T47D (cell line): ENCODE measurements at regions not wholly inside any gene's neighbourhood (a gene's known extent, or its start where the extent isn't known, plus 50 kb on each side); places are given as distances from the start of the nearest gene placed in this dataset.

Experiments
- DNase-seq, 2 experiments: peaks; one replicate each; pipeline versions ENCODE4 v3.0.0 to v3.0.0-alpha.2; 2011 to 2012; ENCODE audit warnings: low read depth in 1 of 2, low spot score in 1 of 2
- JUND ChIP-seq: IDR thresholded peaks from 2 replicates; pipeline ENCODE4 v1.6.1; 2012; ENCODE audit warnings: low read depth
- in situ Hi-C: cut with HindIII; loops from 2 replicates; pipeline ENCODE4 v1.10.0; 2016; ENCODE audit warnings: low sequenced_read_pairs, low pct_unique_long_range_greater_than_20kb

DNA sequence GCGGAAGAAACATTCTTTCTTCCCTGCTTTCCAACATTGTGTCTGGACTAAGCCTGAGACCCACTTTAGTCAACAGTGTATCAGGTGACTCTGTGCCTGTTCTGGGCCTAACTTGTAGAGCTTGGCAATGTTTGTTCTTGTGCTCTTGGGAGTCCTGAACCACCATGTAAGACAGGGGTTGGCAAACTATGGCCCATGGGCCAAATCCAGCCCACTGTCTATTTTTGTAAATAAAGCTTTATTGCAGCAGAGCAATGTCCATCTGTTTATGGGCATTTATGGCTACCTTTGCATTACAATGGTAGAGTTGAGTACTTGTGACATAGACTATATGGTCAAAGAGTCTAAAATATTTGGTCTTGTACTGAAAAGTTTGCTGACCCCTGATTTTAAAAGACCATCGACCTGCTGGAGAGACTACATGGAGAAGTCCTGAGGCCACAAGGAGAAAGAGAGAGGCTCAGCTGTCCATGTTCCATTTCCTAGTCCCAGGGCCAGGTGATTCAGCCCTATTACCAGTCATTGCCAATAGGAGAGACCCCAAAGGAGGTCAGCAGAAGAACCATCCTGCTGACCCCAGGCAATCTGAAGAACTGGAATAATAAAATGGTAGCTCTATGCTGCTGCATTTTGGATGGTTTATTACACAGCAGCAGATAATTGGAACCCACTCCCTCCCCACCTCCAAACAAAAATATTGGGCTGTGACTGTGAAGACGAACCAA lies 211.3 kb downstream of the AUH start:
- no peak for DNase-seq
- no peak for TF ChIP-seq JUND
- in situ Hi-C loops: no loop called here

DNA sequence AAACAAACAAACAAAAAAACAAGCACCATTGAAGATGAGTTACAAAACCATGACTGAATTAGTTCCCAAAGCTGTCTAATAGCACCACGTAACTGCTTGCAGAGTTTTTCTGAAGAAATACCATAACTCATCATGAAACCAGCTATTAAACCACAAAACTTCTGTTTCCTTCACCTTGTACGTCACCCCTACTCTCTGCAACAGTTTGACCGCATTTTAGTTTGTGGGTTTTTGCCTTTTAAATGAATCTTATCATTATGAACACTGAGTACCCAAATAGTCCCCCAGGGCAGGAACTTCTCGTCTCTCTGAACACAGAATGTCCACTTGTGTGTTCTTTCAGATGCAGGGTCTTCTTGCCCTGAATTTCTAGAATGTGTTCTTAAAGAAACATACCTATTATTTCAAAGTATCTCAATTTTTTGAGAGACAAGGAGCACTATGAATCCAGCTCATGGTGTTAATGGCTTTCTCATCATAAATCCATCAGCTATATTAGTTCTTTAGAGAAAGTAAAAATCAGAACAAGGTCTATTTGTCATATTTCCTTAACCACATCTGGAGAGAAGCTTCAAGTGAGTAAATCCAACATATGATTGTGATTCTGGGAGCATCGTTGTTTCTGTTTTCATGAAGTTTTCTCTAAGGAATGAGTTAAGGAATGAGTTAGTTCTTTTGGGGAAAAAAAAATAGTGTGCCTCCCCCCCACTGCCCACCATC lies 210.6 kb downstream of the AUH start:
- in situ Hi-C loops: no loop called here
- DNase-seq: no peak
- TF ChIP-seq JUND: no peak

DNA sequence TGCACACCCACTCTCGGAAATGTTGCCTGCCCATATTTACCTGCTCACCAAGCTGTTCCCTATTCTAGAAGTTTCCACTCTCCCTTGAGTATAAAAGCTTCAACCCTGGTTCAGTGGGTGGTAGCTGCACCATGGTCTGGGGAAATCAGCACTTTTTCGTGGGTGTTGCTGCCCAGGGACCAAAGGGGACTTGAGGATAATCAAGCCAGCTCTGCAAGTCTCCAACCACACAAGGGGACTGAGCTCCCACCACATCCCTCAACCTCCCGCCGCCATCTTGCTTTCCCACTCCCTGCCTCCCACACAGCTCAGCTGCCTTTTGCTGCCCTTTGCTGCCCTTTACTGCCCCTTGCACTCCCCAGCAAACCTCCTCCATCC lies 210.0 kb downstream of the AUH start:
- no peak for TF ChIP-seq JUND
- no peak for DNase-seq
- in situ Hi-C loops: no loop called here

DNA sequence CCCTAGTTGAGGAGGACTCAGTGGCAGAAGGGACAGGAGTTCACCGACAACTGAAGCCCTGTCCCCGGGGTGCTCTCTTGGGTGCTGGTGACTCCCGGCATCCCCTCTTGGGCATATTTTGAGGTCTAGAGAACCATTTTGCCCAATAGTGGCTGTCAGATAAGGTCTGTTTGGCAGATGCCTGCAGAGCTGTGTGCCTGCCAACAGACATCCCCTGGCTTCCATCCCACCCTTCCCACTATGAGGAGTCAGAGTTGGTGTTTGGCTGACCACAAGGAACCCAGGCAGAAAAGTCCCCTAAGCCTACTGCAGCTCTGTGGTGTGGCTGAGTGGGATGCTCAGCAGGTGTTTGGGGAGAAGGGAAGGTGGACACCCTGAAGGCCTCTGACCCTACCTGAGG lies 207.0 kb downstream of the AUH start:
- DNase-seq: no peak
- in situ Hi-C loops: no loop called here
- TF ChIP-seq JUND: no peak

DNA sequence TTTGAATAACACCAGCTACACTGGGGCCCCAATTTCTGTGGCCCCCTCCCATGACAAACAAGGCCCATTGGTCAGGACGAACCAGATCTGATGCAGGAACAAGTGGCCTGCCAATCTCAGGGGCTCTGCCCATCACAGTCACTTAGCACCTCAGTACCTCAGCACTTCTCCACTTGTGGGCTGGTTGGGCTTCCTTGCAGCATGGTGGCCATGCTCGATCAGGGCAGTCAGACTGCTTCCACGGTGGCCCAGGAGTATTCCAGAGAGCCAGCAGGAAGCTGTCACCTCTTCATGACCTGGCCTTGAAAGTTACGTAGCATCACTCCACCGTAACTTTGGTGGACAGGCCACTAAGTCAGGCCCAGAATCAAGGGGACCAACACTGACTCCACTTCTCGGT lies 206.5 kb downstream of the AUH start:
- TF ChIP-seq JUND: no peak
- no peak for DNase-seq
- in situ Hi-C loops: no loop called here

DNA sequence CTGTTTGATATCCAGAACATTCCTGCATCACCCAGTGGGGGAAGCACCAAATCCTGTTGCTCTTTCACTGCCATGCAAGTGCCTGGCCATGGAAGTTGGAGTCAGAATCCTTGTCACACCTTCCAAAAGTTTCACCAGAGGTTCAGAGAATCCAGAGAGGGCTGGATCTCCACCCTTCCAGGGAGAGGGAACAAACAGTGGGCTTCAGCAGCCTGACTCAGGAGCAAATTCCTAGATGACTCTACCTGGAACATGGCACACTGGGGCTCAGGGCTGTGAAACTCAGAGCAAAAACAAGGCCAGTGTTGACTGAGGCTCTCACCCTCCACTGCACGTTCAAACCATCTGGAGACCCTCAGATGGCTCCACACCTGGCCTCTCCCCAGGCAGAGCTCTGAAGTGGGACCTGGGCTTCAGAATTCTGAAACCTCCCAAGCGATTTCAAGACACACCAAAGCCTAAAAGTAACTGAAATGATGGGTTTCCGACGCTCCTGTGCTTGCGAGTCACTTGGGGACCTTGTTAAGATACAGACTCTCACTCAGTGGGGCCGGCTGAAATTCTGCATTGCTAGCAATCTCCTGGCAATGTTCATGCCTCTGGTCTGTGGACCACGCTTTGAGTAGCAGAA lies 205.9 kb downstream of the AUH start:
- no peak for DNase-seq
- TF ChIP-seq JUND: no peak
- in situ Hi-C loops: no loop called here

DNA sequence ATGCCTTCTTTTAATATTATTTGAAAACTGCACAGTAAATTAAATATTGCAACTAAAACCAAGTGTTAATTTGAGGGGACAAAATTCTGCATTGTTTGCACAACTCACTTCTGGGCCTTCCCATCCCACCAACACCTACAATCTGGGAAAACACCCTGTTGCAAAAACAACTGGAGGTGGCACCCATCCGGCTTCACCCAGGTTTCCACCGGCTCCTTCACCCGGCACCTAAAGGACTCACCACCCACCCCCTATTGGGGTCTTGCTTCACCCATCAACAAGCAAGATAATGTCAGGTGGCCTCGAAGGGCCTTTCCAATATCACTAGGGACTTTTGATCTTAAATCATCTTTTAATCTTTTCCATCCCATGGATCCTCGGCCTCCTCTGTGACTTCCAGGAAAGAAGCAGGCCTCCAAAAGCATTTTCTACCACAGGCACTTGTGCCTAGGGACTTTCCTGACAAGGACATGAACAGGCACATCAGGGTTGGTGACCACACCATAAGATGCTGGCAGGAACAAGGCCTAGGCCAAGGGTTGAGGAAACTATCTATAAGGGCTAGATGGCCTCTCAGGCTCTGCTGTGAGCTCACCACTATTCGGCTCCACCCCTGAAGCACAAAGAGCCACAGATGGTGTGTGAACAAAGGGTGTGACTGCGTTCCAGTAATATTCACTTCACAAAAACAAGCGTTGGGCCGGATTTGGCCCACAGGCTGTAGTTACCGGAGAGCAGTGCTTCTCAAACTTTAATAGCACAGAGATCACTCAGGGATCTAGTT lies 205.1 kb downstream of the AUH start:
- TF ChIP-seq JUND: no peak
- in situ Hi-C loops: no loop called here
- no peak for DNase-seq

DNA sequence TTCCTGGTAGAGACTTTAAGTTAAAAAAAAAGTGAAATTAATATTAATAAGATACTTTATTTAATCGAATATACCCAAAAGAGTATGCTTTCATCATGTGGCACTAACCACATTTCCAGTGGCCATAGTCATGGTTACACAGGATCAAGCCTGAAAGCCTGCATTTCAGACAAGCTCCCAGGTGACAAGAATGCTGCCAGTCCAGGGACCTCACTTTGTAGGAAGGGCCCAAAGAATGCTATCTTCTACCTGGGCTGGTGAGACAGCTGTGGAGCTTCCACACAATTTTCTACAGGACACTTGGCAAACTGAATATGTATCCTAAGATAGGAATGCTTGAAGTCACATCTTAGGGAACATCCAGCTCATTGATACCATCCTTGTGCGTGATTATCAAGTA lies 203.8 kb downstream of the AUH start:
- in situ Hi-C loops: no loop called here
- no peak for DNase-seq
- no peak for TF ChIP-seq JUND

DNA sequence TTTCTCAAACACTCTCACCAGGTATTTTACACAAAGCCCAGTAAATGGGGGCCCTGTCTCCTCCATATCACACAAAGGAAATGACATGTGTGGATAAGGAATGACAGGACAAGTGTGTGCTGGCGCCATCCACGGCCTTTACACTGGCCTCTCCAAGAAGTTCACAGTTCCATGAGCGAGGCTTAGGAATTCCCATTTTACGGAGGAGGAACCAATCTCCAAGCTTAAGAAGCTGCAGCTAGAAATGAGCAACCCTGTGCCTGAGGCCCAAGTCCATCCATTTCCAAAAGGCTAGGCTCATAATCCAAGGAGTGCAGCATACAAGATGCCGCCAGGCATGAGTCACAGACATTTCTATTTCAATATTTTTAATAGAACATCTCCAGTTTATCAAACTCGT lies 203.4 kb downstream of the AUH start:
- in situ Hi-C loops: no loop called here
- no peak for TF ChIP-seq JUND
- DNase-seq: no peak

DNA sequence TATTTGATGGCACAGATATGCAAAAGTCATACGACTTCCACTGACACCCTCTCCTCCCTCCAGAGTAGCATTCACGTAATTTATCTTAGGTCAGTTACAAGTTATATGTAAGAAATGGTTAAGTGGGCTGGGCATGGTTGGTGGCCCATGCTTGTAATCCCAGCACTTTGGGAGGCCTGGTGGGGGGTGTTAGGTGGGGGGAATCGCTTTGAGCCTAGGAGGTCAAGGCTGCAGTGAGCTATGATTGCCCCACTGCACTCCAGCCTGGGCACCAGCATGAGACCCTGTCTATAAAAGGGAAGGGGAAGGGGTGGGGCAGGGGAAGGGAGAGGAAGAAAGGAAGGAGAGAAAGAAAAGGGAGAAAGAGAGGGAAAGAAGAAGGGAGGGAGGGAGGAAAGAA lies 202.8 kb downstream of the AUH start:
- TF ChIP-seq JUND: no peak
- DNase-seq: no peak
- in situ Hi-C loops: no loop called here

DNA sequence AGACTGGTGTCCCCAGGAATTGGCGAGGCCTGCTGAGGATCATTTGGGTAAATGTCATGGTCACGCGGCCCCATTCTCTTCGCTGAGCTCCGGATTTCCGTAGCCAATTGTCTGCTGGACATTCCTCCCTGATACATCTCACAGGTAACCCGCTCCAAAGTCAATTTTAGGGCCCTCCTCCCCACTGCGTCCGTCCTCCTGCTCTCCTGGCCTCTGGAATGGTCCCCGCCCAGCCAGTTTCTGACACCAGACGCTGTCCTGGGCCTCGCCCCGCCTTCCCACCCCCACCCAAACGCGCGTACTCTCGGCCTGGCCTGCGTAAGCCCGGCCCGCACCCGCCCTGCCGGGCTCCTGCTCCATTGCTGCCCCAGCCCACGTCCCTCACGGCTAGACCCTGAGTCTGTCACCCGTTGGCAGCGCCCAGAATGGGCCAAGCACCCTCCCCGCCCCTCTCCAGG lies 202.0 kb downstream of the AUH start:
- in situ Hi-C loops: no loop called here

DNA sequence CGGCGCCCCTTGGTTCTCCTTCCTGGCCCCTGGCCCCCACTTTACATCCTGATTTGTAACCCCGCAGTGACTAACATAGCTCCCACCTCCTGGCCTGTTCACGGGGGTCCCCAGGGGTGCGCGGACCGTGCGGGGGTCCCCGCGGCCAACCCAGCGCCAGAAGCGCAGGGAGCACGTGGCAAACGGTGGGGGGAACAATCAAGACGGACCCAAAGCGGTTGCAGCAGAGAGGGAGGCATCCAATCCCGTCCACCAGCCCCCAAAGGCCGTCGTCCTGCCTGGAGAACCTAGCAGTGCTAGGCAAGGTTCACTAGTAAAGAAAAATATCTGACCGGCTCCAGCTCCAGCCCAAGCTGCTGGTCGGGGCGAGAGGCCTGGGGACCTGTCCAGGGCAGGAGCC lies 201.5 kb downstream of the AUH start:
- TF ChIP-seq JUND: no peak
- DNase-seq: no peak
- in situ Hi-C loops: no loop called here

More for the DNA sequence above, 202.0 kb downstream of the AUH start:
- no peak for TF ChIP-seq JUND
- peak; percentile 41 to 88 for DNase-seq
